Skin of body (tissue), 1 donor: ENCODE measurements at regions not wholly inside any gene's neighbourhood (a gene's known extent, or its start where the extent isn't known, plus 50 kb on each side); places are given as distances from the start of the nearest gene placed in this dataset.

ENCODE experiments used
- DNase-seq: peaks from one replicate; lab custom pipeline; 2025; lab: John Stamatoyannopoulos, UW

- DNase-seq, result no peak
These were observed 367.1 kb upstream of the ADGRL4 start for GRCh38 chr1:79373481-79374125.

GRCh38 chr1:79371802-79372201 is 365.3 kb upstream of the ADGRL4 start:
- DNase-seq, result no peak

GRCh38 chr1:79369091-79369490 is 362.6 kb upstream of the ADGRL4 start:
- no peak for DNase-seq

GRCh38 chr1:79364896-79365295 is 358.4 kb upstream of the ADGRL4 start:
- DNase-seq, result no peak

GRCh38 chr1:79363430-79363829 is 356.9 kb upstream of the ADGRL4 start:
- DNase-seq, result no peak

- no peak for DNase-seq
These were observed 355.9 kb upstream of the ADGRL4 start for GRCh38 chr1:79362470-79362869.

GRCh38 chr1:79355090-79355489 is 348.6 kb upstream of the ADGRL4 start:
- no peak for DNase-seq

- DNase-seq, result no peak
These were observed 346.7 kb upstream of the ADGRL4 start for GRCh38 chr1:79353224-79353623.

GRCh38 chr1:79326875-79327274 is 320.3 kb upstream of the ADGRL4 start:
- no peak for DNase-seq

- no peak for DNase-seq
These were observed 319.2 kb upstream of the ADGRL4 start for GRCh38 chr1:79325705-79326104.

GRCh38 chr1:79325126-79325525 is 318.6 kb upstream of the ADGRL4 start:
- no peak for DNase-seq

GRCh38 chr1:79323239-79324025 is 316.9 kb upstream of the ADGRL4 start:
- DNase-seq, result peak; percentile 6

GRCh38 chr1:79322511-79323027 is 316.0 kb upstream of the ADGRL4 start:
- no peak for DNase-seq

- DNase-seq, result no peak
These were observed 305.9 kb upstream of the ADGRL4 start for GRCh38 chr1:79312438-79312837.

- no peak for DNase-seq
These were observed 304.1 kb upstream of the ADGRL4 start for GRCh38 chr1:79310609-79311008.

- no peak for DNase-seq
These were observed 297.6 kb upstream of the ADGRL4 start for GRCh38 chr1:79304131-79304530.

GRCh38 chr1:79303040-79303439 is 296.5 kb upstream of the ADGRL4 start:
- DNase-seq, result no peak

GRCh38 chr1:79302380-79302930 is 295.9 kb upstream of the ADGRL4 start:
- no peak for DNase-seq

- DNase-seq, result no peak
These were observed 289.4 kb upstream of the ADGRL4 start for GRCh38 chr1:79295967-79296366.

GRCh38 chr1:79293611-79294010 is 287.1 kb upstream of the ADGRL4 start:
- no peak for DNase-seq

- DNase-seq, result no peak
These were observed 284.5 kb upstream of the ADGRL4 start for GRCh38 chr1:79290927-79291474.

- DNase-seq, result no peak
These were observed 281.5 kb upstream of the ADGRL4 start for GRCh38 chr1:79287982-79288381.
